ENCODE measurements at regions not wholly inside any gene's neighbourhood (a gene's known extent, or its start where the extent isn't known, plus 50 kb on each side); places are given as distances from the start of the nearest gene placed in this dataset.

GRCh38 chr7:130988443-130988842 lies 254.4 kb upstream of the KLF14 start:
- no peak for TF ChIP-seq MAX (IDR thresholded peaks at IDR 0.05; ENCODE audit: insufficient read depth, insufficient read length)
- TF ChIP-seq MYC (IDR thresholded peaks at IDR 0.05; ENCODE audit: low read depth, low read length), result no peak
- TF ChIP-seq EZH2 (IDR thresholded peaks at IDR 0.05; ENCODE audit: borderline replicate concordance, low read depth, low read length, severe bottlenecking), result no peak
- TF ChIP-seq JUN (IDR thresholded peaks at IDR 0.05; ENCODE audit: borderline replicate concordance, insufficient read depth, insufficient read length, low read depth), result no peak
- TF ChIP-seq POLR2AphosphoS5 (IDR thresholded peaks at IDR 0.05; ENCODE audit: insufficient read depth, low read depth, low read length), result no peak
- no peak for TF ChIP-seq POLR2A (IDR thresholded peaks at IDR 0.05; ENCODE audit: low read depth, low read length)
- TF ChIP-seq FOS (IDR thresholded peaks at IDR 0.05; ENCODE audit: borderline replicate concordance, insufficient read depth, low read length), result no peak
- no peak for TF ChIP-seq GATA2 (IDR thresholded peaks at IDR 0.05; ENCODE audit: insufficient read depth, insufficient read length, low read depth, low read length)
- TF ChIP-seq CTCF (IDR thresholded peaks at IDR 0.05; ENCODE audit: extremely low read depth in 1 of 2, insufficient read depth in 1 of 2, low read depth in 1 of 2, low read length in 2 of 2), result no peak
- intact Hi-C loops (cut with micrococcal nuclease), result no loop called here
- H3K27me3 ChIP-seq (ENCODE audit: control insufficient read depth in 2 of 2, insufficient read depth in 2 of 2, low read length in 2 of 2), result no peaks in the 10 kb centered on the region
- dilution Hi-C loops (cut with MboI; ENCODE audit: extremely low pct_ligation_motif_present, low sequenced_read_pairs), result no loop called here
- H2AFZ ChIP-seq (ENCODE audit: low read depth, low read length), result no peak overlapping the region
- no peaks in the 10 kb centered on the region for H3K4me1 ChIP-seq (ENCODE audit: control insufficient read depth, extremely low read depth, insufficient read depth, low read length)
- no peak overlapping the region for H3K4me2 ChIP-seq (ENCODE audit: insufficient read depth, low read length)
- no peak overlapping the region for H3K27ac ChIP-seq (ENCODE audit: insufficient read depth, low read depth, low read length)
- peaks cover 0 to 2% of the 10 kb centered on the region in 2 experiments for H3K36me3 ChIP-seq (ENCODE audit: control insufficient read depth in 2 of 2, extremely low read depth in 1 of 2, insufficient read depth in 2 of 2, low read length in 2 of 2)
- no peaks in the 10 kb centered on the region for H3K9me1 ChIP-seq (replicated peaks; ENCODE audit: control insufficient read depth, extremely low read depth, insufficient read depth, low read length)
- DNase-seq (ENCODE audit: low read depth, low spot score) (no peak), FAIRE-seq (no peak)
- no peaks in the 10 kb centered on the region for H3K9me3 ChIP-seq (replicated peaks; ENCODE audit: control insufficient read depth, insufficient read depth, low read length)
- H3K79me2 ChIP-seq (ENCODE audit: control insufficient read depth, insufficient read depth, low read length), result no peaks in the 10 kb centered on the region
- H3K9ac ChIP-seq (replicated peaks; ENCODE audit: extremely low read depth, insufficient read depth, low read length), result no peak overlapping the region
- CTCF ChIA-PET, result interaction anchor here (0.7 to 1.7 kb wide), 9 partner anchors 10 to 91 kb away, joined by 3 to 11 read pairs (median 5); no protein-coding TSS in a partner anchor
- BruUV-seq (replicated peaks), result no TSS peak
- H3K4me3 ChIP-seq (replicated peaks in 1 of 3; ENCODE audit: insufficient read depth in 1 of 3, low read depth in 1 of 3, low read length in 3 of 3), result no peak overlapping the region
- H4K20me1 ChIP-seq (replicated peaks; ENCODE audit: control insufficient read depth, extremely low read depth, insufficient read depth, low read length), result peaks cover 3% of the 10 kb centered on the region
- POLR2A ChIA-PET, result no interaction called here
